ENCODE measurements at regions not wholly inside any gene's neighbourhood (a gene's known extent, or its start where the extent isn't known, plus 50 kb on each side); places are given as distances from the start of the nearest gene placed in this dataset.

DNA sequence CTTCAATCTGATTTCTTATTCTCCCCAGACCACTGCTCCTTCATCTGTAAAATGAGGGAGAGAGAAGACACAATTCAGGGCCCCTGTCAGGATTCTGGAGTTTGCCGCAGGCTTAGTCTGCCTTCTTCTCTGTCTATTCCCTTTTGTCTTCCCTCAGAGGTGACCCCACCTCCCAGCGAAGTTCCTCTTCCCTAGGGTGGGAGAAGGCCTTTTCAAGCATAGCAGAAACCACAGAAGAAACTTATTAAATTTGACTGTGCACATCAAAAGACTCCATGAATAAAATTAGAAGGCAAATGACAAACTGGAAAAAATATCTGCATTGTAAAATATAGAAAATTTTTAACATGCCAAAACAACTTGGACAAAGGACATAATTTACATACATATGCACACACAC is 148.8 kb downstream of the HNRNPD start (continued):
- TF ChIP-seq PAX5 (IDR thresholded peaks at IDR 0.05; ENCODE audit: borderline replicate concordance, low read depth, low read length) (no peak), ZBTB33 (IDR thresholded peaks at IDR 0.05) (no peak), SMAD5 (IDR thresholded peaks at IDR 0.05; ENCODE audit: low read depth) (no peak)

GRCh38 chr4:82223715-82224114 is 150.1 kb downstream of the HNRNPD start:
- ATAC-seq, result no peak; the same call in 2 of the 3 replicates
- 1% methylated on average over 4 of the region's 4 CpGs for WGBS (ENCODE audit: insufficient coverage, insufficient replicate concordance, low lambda C conversion rate, missing lambda C conversion rate)
- POLR2A ChIA-PET, result no interaction called here

More at GRCh38 chr4:82223715-82224114, 150.1 kb downstream of the HNRNPD start:
- Histone ChIP-seq H3K9me3 (replicated peaks; ENCODE audit: control insufficient read depth, insufficient read depth, low read length) (no peaks in the 10 kb centered on the region), H4K20me1 (ENCODE audit: control insufficient read depth, insufficient read depth) (no peaks in the 10 kb centered on the region), H3K4me2 (ENCODE audit: control insufficient read depth, insufficient read depth) (no peak overlapping the region), H3K9ac (ENCODE audit: control insufficient read depth, insufficient read depth, low read length) (no peak overlapping the region), H2AFZ (ENCODE audit: control insufficient read depth, low read depth, low read length) (no peak overlapping the region), H3K36me3 (ENCODE audit: control insufficient read depth in 2 of 2, insufficient read depth in 2 of 2, low read length in 1 of 2) (no peaks in the 10 kb centered on the region), H3K27ac (ENCODE audit: control insufficient read depth, insufficient read depth) (no peak overlapping the region), H3K79me2 (ENCODE audit: control insufficient read depth, insufficient read depth, low read length) (no peaks in the 10 kb centered on the region), H3K27me3 (replicated peaks in 1 of 2; ENCODE audit: control insufficient read depth in 2 of 2, insufficient read depth in 2 of 2, low read length in 1 of 2) (no peaks in the 10 kb centered on the region; a peak in 1 of 4 replicates), H3K4me1 (ENCODE audit: control insufficient read depth, insufficient read depth, low read length) (no peaks in the 10 kb centered on the region), H3K4me3 (no peak overlapping the region)
- intact Hi-C loops (cut with micrococcal nuclease; ENCODE audit: unreplicated experiment) (no loop called here), in situ Hi-C loops (cut with MboI) (no loop called here)
- SMC1A ChIA-PET (ENCODE audit: uncharacterized antibody, unreplicated experiment), result no interaction called here
- RAD21 ChIA-PET (ENCODE audit: unreplicated experiment), result no interaction called here
- FAIRE-seq (no peak), DNase-seq (ENCODE audit: low read depth, low spot score) (no peak)
- CTCF ChIA-PET, result no interaction called here
- no TSS peak for BruUV-seq (replicated peaks)
- TF ChIP-seq SRF (IDR thresholded peaks at IDR 0.05; ENCODE audit: low read depth in 2 of 2, low read length in 2 of 2) (peak; percentile 36 to 62; a peak in 3 of 4 replicates), RAD51 (IDR thresholded peaks at IDR 0.05) (peak; percentile 34; the same call in 1 of the 2 replicates), ATF7 (IDR thresholded peaks at IDR 0.05; ENCODE audit: low read depth) (0 out of 2 replicates have a peak, but pooled peaks have one; percentile 16), NFXL1 (IDR thresholded peaks at IDR 0.05; ENCODE audit: borderline replicate concordance) (no peak)

Data from GM12878 (cell line).